ENCODE measurements at regions not wholly inside any gene's neighbourhood (a gene's known extent, or its start where the extent isn't known, plus 50 kb on each side); places are given as distances from the start of the nearest gene placed in this dataset.

- Histone ChIP-seq H3K4me1 (ENCODE audit: control insufficient read depth, insufficient read depth, low read length) (no peaks in the 10 kb centered on the region), H3K27me3 (ENCODE audit: control insufficient read depth, insufficient read depth, low read length) (peaks cover 12% of the 10 kb centered on the region), H2AFZ (replicated peaks; ENCODE audit: low read length, poor library complexity) (no peak overlapping the region), H3K9ac (ENCODE audit: low read depth, low read length) (no peak overlapping the region), H3K27ac (ENCODE audit: insufficient read depth, low read length) (no peak overlapping the region), H4K8ac (ENCODE audit: low read depth in 2 of 2, low read length in 2 of 2) (no peak overlapping the region), H3K9me3 (ENCODE audit: control insufficient read depth, insufficient read depth, low read length) (no peaks in the 10 kb centered on the region), H2BK20ac (ENCODE audit: low read depth, low read length) (no peak overlapping the region), H2AK5ac (ENCODE audit: low read depth, low read length) (no peak overlapping the region), H4K5ac (ENCODE audit: low read depth, low read length) (no peak overlapping the region), H4K20me1 (ENCODE audit: insufficient read depth, low read length) (no peaks in the 10 kb centered on the region), H3K9me1 (ENCODE audit: insufficient read depth, low read length) (no peaks in the 10 kb centered on the region), H3K4me3 (ENCODE audit: insufficient read depth, low read depth, low read length) (no peak overlapping the region), H3K18ac (ENCODE audit: low read depth, low read length) (no peak overlapping the region), H2BK15ac (ENCODE audit: low read depth, low read length) (no peak overlapping the region), H2BK120ac (ENCODE audit: low read depth, low read length) (no peak overlapping the region), H2BK5ac (ENCODE audit: low read depth, low read length, poor library complexity, severe bottlenecking) (no peak overlapping the region), H3K4me2 (ENCODE audit: low read depth, low read length) (no peak overlapping the region), H3K36me3 (ENCODE audit: control insufficient read depth, insufficient read depth, low read length) (no peaks in the 10 kb centered on the region), H2AK9ac (replicated peaks; ENCODE audit: low read depth, low read length, poor library complexity) (no peak overlapping the region), H3K23ac (ENCODE audit: low read depth, low read length) (no peak overlapping the region), H3K56ac (ENCODE audit: extremely low read depth, insufficient read depth, low read length) (no peak overlapping the region), H4K91ac (ENCODE audit: insufficient read depth, low read depth, low read length) (no peak overlapping the region), H3K14ac (replicated peaks; ENCODE audit: low read depth, low read length) (no peak overlapping the region), H3K4ac (ENCODE audit: low read depth, low read length) (no peak overlapping the region), H3K79me1 (ENCODE audit: low read depth in 1 of 2, low read length in 2 of 2) (no peaks in the 10 kb centered on the region)
- intact Hi-C loops (cut with micrococcal nuclease) (loop anchor here (1.0 to 10.0 kb wide), 2 partner anchors 33 to 149 kb away; no protein-coding TSS in a partner anchor), dilution Hi-C loops (cut with HindIII; ENCODE audit: low sequenced_read_pairs, unreplicated experiment) (no loop called here), in situ Hi-C loops (cut with MboI; ENCODE audit: low sequenced_read_pairs) (no loop called here)
- ATAC-seq (ENCODE audit: low read depth), result peak; percentile 88
- peak; percentile 74 for DNase-seq
- POLR2A ChIA-PET (ENCODE audit: unreplicated experiment), result no interaction called here
- TF ChIP-seq FOS (IDR thresholded peaks at IDR 0.05; ENCODE audit: low read depth, low read length), result no peak
- TF ChIP-seq BHLHE40 (IDR thresholded peaks at IDR 0.05; ENCODE audit: low read depth, low read length), result no peak
- TF ChIP-seq SMC3 (IDR thresholded peaks at IDR 0.05; ENCODE audit: low read depth, low read length), result peak; percentile 75
- peak; percentile 69 for TF ChIP-seq CTCF (conservative IDR thresholded peaks at IDR 0.05; ENCODE audit: low read depth, low read length)
- no peak for TF ChIP-seq CEBPB (IDR thresholded peaks at IDR 0.05; ENCODE audit: low read depth, low read length)
- TF ChIP-seq MXI1 (IDR thresholded peaks at IDR 0.05; ENCODE audit: borderline replicate concordance, low read depth, low read length), result no peak
- TF ChIP-seq RAD21 (IDR thresholded peaks at IDR 0.05; ENCODE audit: low read length), result peak; percentile 70
- no peak for TF ChIP-seq USF2 (IDR thresholded peaks at IDR 0.05; ENCODE audit: low read depth, low read length)
- no TSS peak for BruUV-seq (replicated peaks)
- no CpG with 5 or more reads among the region's 8 CpGs for WGBS, 2 experiments (ENCODE audit: extremely low coverage in 2 of 2, insufficient read length in 1 of 2)
- CTCF ChIA-PET, result interaction anchor here (1.3 kb wide), 1 partner anchor 34 kb away, joined by 3 read pairs; no protein-coding TSS in a partner anchor
These were observed 88.8 kb upstream of the ESX1 start for GRCh38 chrX:104343428-104344129.

All from IMR-90 (cell line).